Activated B cell treated with CpG ODN at 0.5 μM for 24 hours (primary cell): ENCODE measurements at regions not wholly inside any gene's neighbourhood (a gene's known extent, or its start where the extent isn't known, plus 50 kb on each side); places are given as distances from the start of the nearest gene placed in this dataset.

Source experiments
- ATAC-seq: fragments of 200-7000 bp; cut with Tn5 transposase; one replicate; pipeline ENCODE4 v1.10.0; 2021; ENCODE audit warnings: low read depth, mild to moderate bottlenecking, moderate library complexity
- CTCF ChIA-PET: fragments of 350-600 bp; sonication (Branson Sonifier 250); formaldehyde crosslinking; loops from one replicate; lab custom pipeline; 2021; ENCODE audit warnings: antibody characterized with exemption; lab: Charles Lee
- POLR2A ChIA-PET: fragments of 350-600 bp; sonication (Branson Sonifier 250); formaldehyde crosslinking; loops from one replicate; lab custom pipeline; 2021; ENCODE audit warnings: antibody characterized with exemption; lab: Charles Lee
- DNase-seq: peaks from one replicate; pipeline ENCODE4 v3.0.0; 2022
- H3K27ac Mint-ChIP-seq: one replicate; pipeline ENCODE4 v1.8.0; 2020; ENCODE audit warnings: mixed read lengths
- H3K27me3 Mint-ChIP-seq: one replicate; pipeline ENCODE4 v1.8.0; 2021; ENCODE audit warnings: mixed read lengths
- H3K36me3 Mint-ChIP-seq: one replicate; pipeline ENCODE4 v1.8.0; 2021; ENCODE audit warnings: low read depth, mixed read lengths
- H3K4me1 Mint-ChIP-seq: one replicate; pipeline ENCODE4 v1.8.0; 2021; ENCODE audit warnings: mixed read lengths
- H3K4me3 Mint-ChIP-seq: one replicate; pipeline ENCODE4 v1.8.0; 2020; ENCODE audit warnings: mild to moderate bottlenecking, mixed read lengths
- H3K9me3 Mint-ChIP-seq: one replicate; pipeline ENCODE4 v1.8.0; 2020; ENCODE audit warnings: mixed read lengths
- intact Hi-C: fragments of 100-400 bp; cut with micrococcal nuclease; formaldehyde crosslinking; loops from one replicate; pipeline ENCODE4 v1.15.1; 2024
- TF ChIP-seq, protein P1 (sequence below): fragments of 200-600 bp; IDR thresholded peaks from one replicate; pipeline ENCODE4 v1.8.0; 2022; ENCODE audit warnings: antibody characterized with exemption, mild to moderate bottlenecking

DNA sequence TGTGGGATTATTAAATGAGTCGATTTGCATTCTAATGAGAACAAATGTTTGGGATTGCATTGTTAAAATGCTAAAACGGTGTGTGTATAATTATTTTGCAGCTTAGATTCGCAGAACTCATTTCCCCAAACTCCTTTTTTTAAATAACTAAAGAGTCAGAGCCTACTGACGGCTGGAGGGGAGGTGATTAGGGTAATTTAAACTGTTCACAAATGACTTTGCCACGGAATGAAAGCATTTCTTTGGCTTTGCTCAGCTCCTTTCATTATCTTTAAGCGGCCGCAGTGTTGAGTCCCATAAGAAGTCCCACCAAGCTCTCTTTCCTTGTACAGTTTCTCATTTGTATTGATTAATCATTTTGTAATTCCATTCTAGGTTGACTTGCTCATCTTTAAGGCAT lies 1632.8 kb downstream of the MAT2B start:
- Mint-ChIP-seq H3K4me1 (no peaks in the 10 kb centered on the region), H3K4me3 (no peak overlapping the region), H3K27ac (no peak overlapping the region), H3K9me3 (no peaks in the 10 kb centered on the region), H3K36me3 (no peaks in the 10 kb centered on the region), H3K27me3 (no peaks in the 10 kb centered on the region)
- DNase-seq (no peak), ATAC-seq (no peak)
- POLR2A ChIA-PET: no interaction called here
- CTCF ChIA-PET: no interaction called here
- TF ChIP-seq, protein P1, sequence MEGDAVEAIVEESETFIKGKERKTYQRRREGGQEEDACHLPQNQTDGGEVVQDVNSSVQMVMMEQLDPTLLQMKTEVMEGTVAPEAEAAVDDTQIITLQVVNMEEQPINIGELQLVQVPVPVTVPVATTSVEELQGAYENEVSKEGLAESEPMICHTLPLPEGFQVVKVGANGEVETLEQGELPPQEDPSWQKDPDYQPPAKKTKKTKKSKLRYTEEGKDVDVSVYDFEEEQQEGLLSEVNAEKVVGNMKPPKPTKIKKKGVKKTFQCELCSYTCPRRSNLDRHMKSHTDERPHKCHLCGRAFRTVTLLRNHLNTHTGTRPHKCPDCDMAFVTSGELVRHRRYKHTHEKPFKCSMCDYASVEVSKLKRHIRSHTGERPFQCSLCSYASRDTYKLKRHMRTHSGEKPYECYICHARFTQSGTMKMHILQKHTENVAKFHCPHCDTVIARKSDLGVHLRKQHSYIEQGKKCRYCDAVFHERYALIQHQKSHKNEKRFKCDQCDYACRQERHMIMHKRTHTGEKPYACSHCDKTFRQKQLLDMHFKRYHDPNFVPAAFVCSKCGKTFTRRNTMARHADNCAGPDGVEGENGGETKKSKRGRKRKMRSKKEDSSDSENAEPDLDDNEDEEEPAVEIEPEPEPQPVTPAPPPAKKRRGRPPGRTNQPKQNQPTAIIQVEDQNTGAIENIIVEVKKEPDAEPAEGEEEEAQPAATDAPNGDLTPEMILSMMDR: no peak
- intact Hi-C loops: no loop called here

DNA sequence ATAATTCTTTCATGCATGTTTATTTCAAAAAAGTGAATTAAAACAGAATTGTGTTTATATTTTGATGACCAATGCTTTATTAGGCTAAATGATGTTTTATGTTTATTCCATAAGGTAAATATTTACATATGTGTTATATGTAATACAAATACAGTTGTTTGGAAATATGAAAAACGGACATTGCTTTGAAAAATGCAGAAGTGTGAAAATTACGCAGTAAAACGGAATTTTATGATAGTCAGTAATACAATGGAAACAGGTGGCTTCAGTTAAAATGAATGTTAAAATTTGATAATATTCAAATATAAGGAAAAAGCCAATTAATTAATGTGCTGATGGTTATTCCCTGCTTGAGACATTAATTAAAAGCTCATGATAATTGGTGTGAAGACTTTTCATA lies 1633.8 kb downstream of the MAT2B start:
- Mint-ChIP-seq H3K4me1 (no peaks in the 10 kb centered on the region), H3K4me3 (no peak overlapping the region), H3K36me3 (no peaks in the 10 kb centered on the region), H3K27me3 (no peaks in the 10 kb centered on the region), H3K9me3 (no peaks in the 10 kb centered on the region), H3K27ac (no peak overlapping the region)
- POLR2A ChIA-PET: no interaction called here
- DNase-seq (no peak), ATAC-seq (no peak)
- TF ChIP-seq, protein P1: no peak
- intact Hi-C loops: no loop called here
- CTCF ChIA-PET: no interaction called here

DNA sequence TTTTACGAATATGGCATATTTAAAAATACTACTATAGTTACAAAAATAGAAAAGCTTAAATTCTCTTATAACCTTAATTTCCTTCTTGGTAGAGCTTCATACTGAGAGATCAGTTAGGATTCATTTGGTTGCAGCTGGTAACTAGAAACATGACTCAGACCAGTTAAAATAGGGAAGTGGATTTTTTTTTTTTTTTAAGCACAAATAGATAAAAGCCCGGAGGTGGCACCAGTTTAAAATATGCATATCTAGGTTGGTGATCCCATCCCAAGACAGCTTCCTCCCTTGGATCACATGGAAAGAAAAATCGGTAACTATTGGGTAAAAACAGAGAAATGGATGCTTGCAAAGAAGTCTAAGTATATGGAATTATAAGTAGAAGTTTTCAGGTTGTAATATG lies 1634.3 kb downstream of the MAT2B start:
- H3K9me3 Mint-ChIP-seq: no peaks in the 10 kb centered on the region
- POLR2A ChIA-PET: no interaction called here
- H3K36me3 Mint-ChIP-seq: no peaks in the 10 kb centered on the region

DNA sequence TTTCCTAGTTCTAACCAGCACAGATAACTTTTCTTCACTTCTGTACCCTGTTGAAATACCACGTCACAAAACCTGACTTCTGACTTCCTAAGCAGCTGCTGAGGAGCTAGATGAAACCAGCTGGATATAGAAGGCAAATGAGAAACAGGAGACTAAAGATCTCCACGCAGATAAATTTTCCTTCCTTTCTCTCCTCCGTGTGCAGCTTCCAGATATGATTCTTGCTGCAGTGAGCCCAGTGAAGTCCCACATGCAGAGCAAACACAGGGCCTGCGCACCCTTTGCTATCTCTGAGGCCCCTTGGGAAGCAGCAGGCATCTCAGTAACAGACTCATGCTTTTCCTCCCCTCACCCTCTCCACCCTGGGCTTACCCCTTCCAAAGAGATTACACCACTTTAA lies 1638.3 kb downstream of the MAT2B start:
- H3K36me3 Mint-ChIP-seq: no peaks in the 10 kb centered on the region
- no peaks in the 10 kb centered on the region for H3K9me3 Mint-ChIP-seq
- H3K4me3 Mint-ChIP-seq: no peak overlapping the region
- no peaks in the 10 kb centered on the region for H3K27me3 Mint-ChIP-seq
- POLR2A ChIA-PET: no interaction called here
- DNase-seq: no peak
- H3K4me1 Mint-ChIP-seq: no peaks in the 10 kb centered on the region
- TF ChIP-seq, protein P1: no peak
- CTCF ChIA-PET: no interaction called here
- H3K27ac Mint-ChIP-seq: no peak overlapping the region
- no peak for ATAC-seq
- intact Hi-C loops: no loop called here

More for the DNA sequence above, 1634.3 kb downstream of the MAT2B start:
- no peak overlapping the region for H3K27ac Mint-ChIP-seq
- H3K27me3 Mint-ChIP-seq: no peaks in the 10 kb centered on the region
- intact Hi-C loops: no loop called here
- ATAC-seq (no peak), DNase-seq (no peak)
- TF ChIP-seq, protein P1: no peak
- H3K4me1 Mint-ChIP-seq: no peaks in the 10 kb centered on the region
- CTCF ChIA-PET: no interaction called here
- H3K4me3 Mint-ChIP-seq: no peak overlapping the region

DNA sequence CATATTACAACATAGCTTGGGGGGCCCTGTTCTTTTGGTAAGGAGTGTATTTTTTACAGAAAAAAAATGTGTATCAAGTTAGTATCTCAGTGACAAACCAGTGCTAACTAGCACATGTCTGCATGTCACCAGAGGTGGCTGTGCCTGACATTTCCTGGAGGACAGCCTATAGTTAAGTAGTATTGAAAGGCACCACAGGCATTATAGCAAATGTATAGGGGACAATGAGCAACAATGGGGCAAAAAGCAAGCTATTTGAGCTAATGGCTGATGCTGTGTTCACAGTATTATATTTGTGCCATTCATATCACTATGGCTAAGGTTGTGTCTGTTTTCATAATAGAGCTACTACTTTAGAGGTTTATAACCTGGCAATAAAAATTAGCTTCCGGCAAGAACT lies 1644.0 kb downstream of the MAT2B start:
- no peak for ATAC-seq
- no peaks in the 10 kb centered on the region for H3K9me3 Mint-ChIP-seq
- DNase-seq: no peak
- H3K27me3 Mint-ChIP-seq: no peaks in the 10 kb centered on the region
- TF ChIP-seq, protein P1: no peak
- no peaks in the 10 kb centered on the region for H3K4me1 Mint-ChIP-seq
- ChIA-PET CTCF (no interaction called here), POLR2A (no interaction called here)
- intact Hi-C loops: no loop called here
- H3K4me3 Mint-ChIP-seq: no peak overlapping the region
- H3K27ac Mint-ChIP-seq: no peak overlapping the region
- no peaks in the 10 kb centered on the region for H3K36me3 Mint-ChIP-seq
